ENCODE measurements at regions not wholly inside any gene's neighbourhood (a gene's known extent, or its start where the extent isn't known, plus 50 kb on each side); places are given as distances from the start of the nearest gene placed in this dataset.

- POLR2A ChIA-PET (ENCODE audit: low non-redundant PET): no interaction called here
- TF ChIP-seq CTCF (conservative IDR thresholded peaks at IDR 0.05; ENCODE audit: low read depth): no peak
- CTCF ChIA-PET: no interaction called here
- DNase-seq (ENCODE audit: low spot score): no peak
- H3K27ac ChIP-seq: no peak overlapping the region
These were observed 586.5 kb upstream of the TBL1XR1 start for GRCh38 chr3:177783767-177784166.

- TF ChIP-seq CTCF (conservative IDR thresholded peaks at IDR 0.05; ENCODE audit: low read depth): no peak
- H3K27ac ChIP-seq: no peak overlapping the region
- DNase-seq (ENCODE audit: low spot score): no peak
- ChIA-PET CTCF (interaction anchor here (0.6 kb wide), 1 partner anchor 608 kb away, joined by 4 read pairs; no protein-coding TSS in a partner anchor), POLR2A (ENCODE audit: low non-redundant PET) (no interaction called here)
These were observed 590.2 kb upstream of the TBL1XR1 start for GRCh38 chr3:177787279-177788041.

- ChIA-PET CTCF (no interaction called here), POLR2A (ENCODE audit: low non-redundant PET) (no interaction called here)
- DNase-seq (ENCODE audit: low spot score): no peak
- H3K27ac ChIP-seq: no peak overlapping the region
- TF ChIP-seq CTCF (conservative IDR thresholded peaks at IDR 0.05; ENCODE audit: low read depth): no peak
These were observed 592.2 kb upstream of the TBL1XR1 start for GRCh38 chr3:177789500-177789899.

- POLR2A ChIA-PET (ENCODE audit: low non-redundant PET): no interaction called here
- no peak overlapping the region for H3K27ac ChIP-seq
- CTCF ChIA-PET: no interaction called here
- DNase-seq (ENCODE audit: low spot score): no peak
- TF ChIP-seq CTCF (conservative IDR thresholded peaks at IDR 0.05; ENCODE audit: low read depth): no peak
These were observed 595.2 kb upstream of the TBL1XR1 start for GRCh38 chr3:177792311-177793030.

- no peak for DNase-seq (ENCODE audit: low spot score)
- CTCF ChIA-PET: no interaction called here
- TF ChIP-seq CTCF (conservative IDR thresholded peaks at IDR 0.05; ENCODE audit: low read depth): no peak
- H3K27ac ChIP-seq: no peak overlapping the region
- POLR2A ChIA-PET (ENCODE audit: low non-redundant PET): no interaction called here
These were observed 596.2 kb upstream of the TBL1XR1 start for GRCh38 chr3:177793451-177793850.

GRCh38 chr3:177795216-177795615, 597.9 kb upstream of the TBL1XR1 start:
- H3K27ac ChIP-seq: no peak overlapping the region
- no peak for DNase-seq (ENCODE audit: low spot score)
- ChIA-PET POLR2A (ENCODE audit: low non-redundant PET) (no interaction called here), CTCF (no interaction called here)
- no peak for TF ChIP-seq CTCF (conservative IDR thresholded peaks at IDR 0.05; ENCODE audit: low read depth)

Measured in RWPE1 (cell line).